ENCODE measurements at regions not wholly inside any gene's neighbourhood (a gene's known extent, or its start where the extent isn't known, plus 50 kb on each side); places are given as distances from the start of the nearest gene placed in this dataset.

GRCh38 chr5:173472784-173473278, 143.6 kb downstream of the BOD1 start:
- no peaks in the 10 kb centered on the region for H3K36me3 Mint-ChIP-seq
- no peaks in the 10 kb centered on the region for H3K9me3 Mint-ChIP-seq
- TF ChIP-seq CTCF (conservative IDR thresholded peaks at IDR 0.05), result no peak
- H3K27ac Mint-ChIP-seq, result no peak overlapping the region
- H3K4me1 Mint-ChIP-seq (ENCODE audit: unreplicated experiment), result peaks cover 14% of the 10 kb centered on the region
- H3K27me3 Mint-ChIP-seq, result peaks cover 11% of the 10 kb centered on the region
- H3K4me3 Mint-ChIP-seq, result no peak overlapping the region
- no peak for DNase-seq (ENCODE audit: extremely low spot score, unreplicated experiment)

GRCh38 chr5:173472164-173472563, 143.9 kb upstream of the STC2 start:
- H3K9me3 Mint-ChIP-seq, result no peaks in the 10 kb centered on the region
- DNase-seq (ENCODE audit: extremely low spot score, unreplicated experiment), result no peak
- H3K36me3 Mint-ChIP-seq, result no peaks in the 10 kb centered on the region
- H3K27me3 Mint-ChIP-seq, result peaks cover 11% of the 10 kb centered on the region
- H3K4me3 Mint-ChIP-seq, result no peak overlapping the region
- peaks cover 14% of the 10 kb centered on the region for H3K4me1 Mint-ChIP-seq (ENCODE audit: unreplicated experiment)
- no peak for TF ChIP-seq CTCF (conservative IDR thresholded peaks at IDR 0.05)
- no peak overlapping the region for H3K27ac Mint-ChIP-seq

- H3K27ac Mint-ChIP-seq, result no peak overlapping the region
- no peak overlapping the region for H3K4me3 Mint-ChIP-seq
- peaks cover 5% of the 10 kb centered on the region for H3K9me3 Mint-ChIP-seq
- H3K27me3 Mint-ChIP-seq, result peaks cover 6% of the 10 kb centered on the region
- no peaks in the 10 kb centered on the region for H3K36me3 Mint-ChIP-seq
- peaks cover 14% of the 10 kb centered on the region for H3K4me1 Mint-ChIP-seq (ENCODE audit: unreplicated experiment)
- DNase-seq (ENCODE audit: extremely low spot score, unreplicated experiment), result no peak
- no peak for TF ChIP-seq CTCF (conservative IDR thresholded peaks at IDR 0.05)
Measured at GRCh38 chr5:173468821-173469251, 140.6 kb upstream of the STC2 start.

- Mint-ChIP-seq H3K27ac (no peak overlapping the region), H3K36me3 (no peaks in the 10 kb centered on the region), H3K4me1 (ENCODE audit: unreplicated experiment) (no peaks in the 10 kb centered on the region), H3K4me3 (no peak overlapping the region), H3K9me3 (peaks cover 9% of the 10 kb centered on the region), H3K27me3 (peaks cover 2% of the 10 kb centered on the region)
- TF ChIP-seq CTCF (conservative IDR thresholded peaks at IDR 0.05), result no peak
- DNase-seq (ENCODE audit: extremely low spot score, unreplicated experiment), result no peak
Measured at GRCh38 chr5:173466227-173466626, 138.0 kb upstream of the STC2 start.

- H3K36me3 Mint-ChIP-seq, result no peaks in the 10 kb centered on the region
- TF ChIP-seq CTCF (conservative IDR thresholded peaks at IDR 0.05), result no peak
- DNase-seq (ENCODE audit: extremely low spot score, unreplicated experiment), result no peak
- no peak overlapping the region for H3K4me3 Mint-ChIP-seq
- no peaks in the 10 kb centered on the region for H3K4me1 Mint-ChIP-seq (ENCODE audit: unreplicated experiment)
- H3K27ac Mint-ChIP-seq, result no peak overlapping the region
- peaks cover 2% of the 10 kb centered on the region for H3K27me3 Mint-ChIP-seq
- H3K9me3 Mint-ChIP-seq, result peaks cover 9% of the 10 kb centered on the region
Measured at GRCh38 chr5:173464813-173465212, 136.6 kb upstream of the STC2 start.

GRCh38 chr5:173463207-173463606, 135.0 kb upstream of the STC2 start:
- no peak overlapping the region for H3K27ac Mint-ChIP-seq
- TF ChIP-seq CTCF (conservative IDR thresholded peaks at IDR 0.05), result no peak
- H3K36me3 Mint-ChIP-seq, result no peaks in the 10 kb centered on the region
- no peaks in the 10 kb centered on the region for H3K4me1 Mint-ChIP-seq (ENCODE audit: unreplicated experiment)
- H3K9me3 Mint-ChIP-seq, result peaks cover 9% of the 10 kb centered on the region
- peaks cover 7% of the 10 kb centered on the region for H3K27me3 Mint-ChIP-seq
- H3K4me3 Mint-ChIP-seq, result no peak overlapping the region
- DNase-seq (ENCODE audit: extremely low spot score, unreplicated experiment), result no peak

Measured in type B pancreatic cell (in vitro differentiated cells).